SK-N-SH treated with all-trans-retinoic acid at 6 μM for 48 hours (cell line): ENCODE measurements at regions not wholly inside any gene's neighbourhood (a gene's known extent, or its start where the extent isn't known, plus 50 kb on each side); places are given as distances from the start of the nearest gene placed in this dataset.

Experiments
- ATAC-seq: fragments of 200-7000 bp; cut with Tn5 transposase; 3 replicates; pipeline ENCODE4 v1.9.1; 2020; ENCODE audit warnings: mild to moderate bottlenecking, moderate library complexity
- ARNTL ChIP-seq: fragments of 450-650 bp; formaldehyde crosslinking; IDR thresholded peaks from 2 replicates; pipeline ENCODE4 v1.5.0; 2020; ENCODE audit warnings: low read depth, mild to moderate bottlenecking, moderate library complexity, borderline replicate concordance
- BACH2 ChIP-seq: fragments of 250-450 bp; sonication (Bioruptor Pico); IDR thresholded peaks from 2 replicates; pipeline ENCODE4 v1.9.0; 2021; ENCODE audit warnings: mild to moderate bottlenecking, borderline replicate concordance
- CSDC2 ChIP-seq: fragments of 250-450 bp; sonication (Bioruptor Pico); IDR thresholded peaks from 2 replicates; pipeline ENCODE4 v1.5.0; 2020; ENCODE audit warnings: mild to moderate bottlenecking, moderate library complexity
- GLIS3 ChIP-seq: fragments of 250-450 bp; sonication (Bioruptor Pico); IDR thresholded peaks from 2 replicates; pipeline ENCODE4 v1.5.0; 2020; ENCODE audit warnings: mild to moderate bottlenecking, moderate library complexity
- ISL1 ChIP-seq: fragments of 250-450 bp; sonication (Bioruptor Pico); IDR thresholded peaks from 2 replicates; pipeline ENCODE4 v2.1.2; 2022; ENCODE audit warnings: mild to moderate bottlenecking, moderate library complexity
- PPARA ChIP-seq: fragments of 250-450 bp; sonication (Bioruptor Pico); IDR thresholded peaks from 2 replicates; pipeline ENCODE4 v1.5.0; 2020; ENCODE audit warnings: mild to moderate bottlenecking, borderline replicate concordance
- RARB ChIP-seq: fragments of 250-450 bp; sonication (Bioruptor Pico); IDR thresholded peaks from 2 replicates; pipeline ENCODE4 v1.8.0; 2021; ENCODE audit warnings: mild to moderate bottlenecking, moderate library complexity
- SNAI2 ChIP-seq: fragments of 250-450 bp; sonication (Bioruptor Pico); IDR thresholded peaks from 2 replicates; pipeline ENCODE4 v1.5.0; 2020; ENCODE audit warnings: mild to moderate bottlenecking, moderate library complexity
- TCF4 ChIP-seq: fragments of 250-450 bp; sonication (Bioruptor Pico); IDR thresholded peaks from 2 replicates; pipeline ENCODE4 v1.8.0; 2021; ENCODE audit warnings: mild to moderate bottlenecking, moderate library complexity, borderline replicate concordance
- TOX ChIP-seq: fragments of 250-450 bp; sonication (Bioruptor Pico); IDR thresholded peaks from 2 replicates; pipeline ENCODE4 v1.8.0; 2021; ENCODE audit warnings: mild to moderate bottlenecking, moderate library complexity, borderline replicate concordance
- ZC3H10 ChIP-seq: fragments of 250-450 bp; sonication (Bioruptor Pico); IDR thresholded peaks from 2 replicates; pipeline ENCODE4 v1.5.1; 2021; ENCODE audit warnings: mild to moderate bottlenecking, moderate library complexity
- ZFP3 ChIP-seq: fragments of 250-450 bp; sonication (Bioruptor Pico); IDR thresholded peaks from 2 replicates; pipeline ENCODE4 v1.5.0; 2020; ENCODE audit warnings: mild to moderate bottlenecking, moderate library complexity
- ZNF70 ChIP-seq: fragments of 450-650 bp; formaldehyde crosslinking; IDR thresholded peaks from 2 replicates; pipeline ENCODE4 v1.5.0; 2020; ENCODE audit warnings: mild to moderate bottlenecking, moderate library complexity
- ZNF8 ChIP-seq: fragments of 450-650 bp; formaldehyde crosslinking; IDR thresholded peaks from 2 replicates; pipeline ENCODE4 v1.5.0; 2020; ENCODE audit warnings: mild to moderate bottlenecking, moderate library complexity
- TF ChIP-seq, protein P1 (sequence below): fragments of 250-450 bp; sonication (Bioruptor Pico); IDR thresholded peaks from 2 replicates; pipeline ENCODE4 v1.5.0; 2020; ENCODE audit warnings: mild to moderate bottlenecking, moderate library complexity
- TF ChIP-seq, protein P2 (sequence below): fragments of 250-450 bp; sonication (Bioruptor Pico); IDR thresholded peaks from 2 replicates; pipeline ENCODE4 v1.8.0; 2021; ENCODE audit warnings: low read depth, mild to moderate bottlenecking, moderate library complexity, borderline replicate concordance
- TF ChIP-seq, protein P3 (sequence below): fragments of 250-450 bp; sonication (Bioruptor Pico); IDR thresholded peaks from 2 replicates; pipeline ENCODE4 v1.5.1; 2021; ENCODE audit warnings: mild to moderate bottlenecking, moderate library complexity
- TF ChIP-seq, protein P4 (sequence below): fragments of 250-450 bp; sonication (Bioruptor Pico); IDR thresholded peaks from 2 replicates; pipeline ENCODE4 v1.5.1; 2020; ENCODE audit warnings: low read depth, mild to moderate bottlenecking, moderate library complexity

DNA sequence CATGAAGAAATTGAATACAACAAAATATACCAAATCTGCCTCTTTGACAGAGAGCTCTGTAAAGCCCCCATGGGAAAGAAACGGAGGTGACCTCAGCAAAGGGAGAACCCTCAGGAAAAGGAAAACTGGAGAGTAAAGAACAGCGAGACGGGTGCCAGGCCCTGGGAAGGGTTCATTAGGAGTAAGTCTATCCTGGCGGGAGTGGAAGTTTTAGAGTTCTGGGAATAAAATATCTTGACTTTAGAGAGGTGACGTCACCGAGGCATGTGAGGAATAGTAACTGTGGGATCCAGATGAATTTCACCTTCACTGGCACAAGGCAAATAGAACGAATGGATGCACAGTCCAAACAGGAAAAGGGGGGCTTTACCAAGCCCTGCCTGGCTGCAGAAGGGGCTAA lies 362.8 kb upstream of the IGFBP3 start:
- ATAC-seq, result no peak
- TF ChIP-seq ZC3H10 (CRISPR knock-in tag) (no peak), GLIS3 (CRISPR knock-in tag) (no peak), ZNF8 (CRISPR knock-in tag) (no peak), ISL1 (no peak), TCF4 (CRISPR knock-in tag) (no peak), PPARA (CRISPR knock-in tag) (no peak)
- TF ChIP-seq, protein P1, sequence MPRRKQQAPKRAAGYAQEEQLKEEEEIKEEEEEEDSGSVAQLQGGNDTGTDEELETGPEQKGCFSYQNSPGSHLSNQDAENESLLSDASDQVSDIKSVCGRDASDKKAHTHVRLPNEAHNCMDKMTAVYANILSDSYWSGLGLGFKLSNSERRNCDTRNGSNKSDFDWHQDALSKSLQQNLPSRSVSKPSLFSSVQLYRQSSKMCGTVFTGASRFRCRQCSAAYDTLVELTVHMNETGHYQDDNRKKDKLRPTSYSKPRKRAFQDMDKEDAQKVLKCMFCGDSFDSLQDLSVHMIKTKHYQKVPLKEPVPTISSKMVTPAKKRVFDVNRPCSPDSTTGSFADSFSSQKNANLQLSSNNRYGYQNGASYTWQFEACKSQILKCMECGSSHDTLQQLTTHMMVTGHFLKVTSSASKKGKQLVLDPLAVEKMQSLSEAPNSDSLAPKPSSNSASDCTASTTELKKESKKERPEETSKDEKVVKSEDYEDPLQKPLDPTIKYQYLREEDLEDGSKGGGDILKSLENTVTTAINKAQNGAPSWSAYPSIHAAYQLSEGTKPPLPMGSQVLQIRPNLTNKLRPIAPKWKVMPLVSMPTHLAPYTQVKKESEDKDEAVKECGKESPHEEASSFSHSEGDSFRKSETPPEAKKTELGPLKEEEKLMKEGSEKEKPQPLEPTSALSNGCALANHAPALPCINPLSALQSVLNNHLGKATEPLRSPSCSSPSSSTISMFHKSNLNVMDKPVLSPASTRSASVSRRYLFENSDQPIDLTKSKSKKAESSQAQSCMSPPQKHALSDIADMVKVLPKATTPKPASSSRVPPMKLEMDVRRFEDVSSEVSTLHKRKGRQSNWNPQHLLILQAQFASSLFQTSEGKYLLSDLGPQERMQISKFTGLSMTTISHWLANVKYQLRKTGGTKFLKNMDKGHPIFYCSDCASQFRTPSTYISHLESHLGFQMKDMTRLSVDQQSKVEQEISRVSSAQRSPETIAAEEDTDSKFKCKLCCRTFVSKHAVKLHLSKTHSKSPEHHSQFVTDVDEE (CRISPR knock-in tag), result no peak
- TF ChIP-seq, protein P2, sequence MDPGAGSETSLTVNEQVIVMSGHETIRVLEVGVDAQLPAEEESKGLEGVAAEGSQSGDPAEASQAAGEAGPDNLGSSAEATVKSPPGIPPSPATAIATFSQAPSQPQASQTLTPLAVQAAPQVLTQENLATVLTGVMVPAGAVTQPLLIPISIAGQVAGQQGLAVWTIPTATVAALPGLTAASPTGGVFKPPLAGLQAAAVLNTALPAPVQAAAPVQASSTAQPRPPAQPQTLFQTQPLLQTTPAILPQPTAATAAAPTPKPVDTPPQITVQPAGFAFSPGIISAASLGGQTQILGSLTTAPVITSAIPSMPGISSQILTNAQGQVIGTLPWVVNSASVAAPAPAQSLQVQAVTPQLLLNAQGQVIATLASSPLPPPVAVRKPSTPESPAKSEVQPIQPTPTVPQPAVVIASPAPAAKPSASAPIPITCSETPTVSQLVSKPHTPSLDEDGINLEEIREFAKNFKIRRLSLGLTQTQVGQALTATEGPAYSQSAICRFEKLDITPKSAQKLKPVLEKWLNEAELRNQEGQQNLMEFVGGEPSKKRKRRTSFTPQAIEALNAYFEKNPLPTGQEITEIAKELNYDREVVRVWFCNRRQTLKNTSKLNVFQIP, result no peak
- TF ChIP-seq, protein P3, sequence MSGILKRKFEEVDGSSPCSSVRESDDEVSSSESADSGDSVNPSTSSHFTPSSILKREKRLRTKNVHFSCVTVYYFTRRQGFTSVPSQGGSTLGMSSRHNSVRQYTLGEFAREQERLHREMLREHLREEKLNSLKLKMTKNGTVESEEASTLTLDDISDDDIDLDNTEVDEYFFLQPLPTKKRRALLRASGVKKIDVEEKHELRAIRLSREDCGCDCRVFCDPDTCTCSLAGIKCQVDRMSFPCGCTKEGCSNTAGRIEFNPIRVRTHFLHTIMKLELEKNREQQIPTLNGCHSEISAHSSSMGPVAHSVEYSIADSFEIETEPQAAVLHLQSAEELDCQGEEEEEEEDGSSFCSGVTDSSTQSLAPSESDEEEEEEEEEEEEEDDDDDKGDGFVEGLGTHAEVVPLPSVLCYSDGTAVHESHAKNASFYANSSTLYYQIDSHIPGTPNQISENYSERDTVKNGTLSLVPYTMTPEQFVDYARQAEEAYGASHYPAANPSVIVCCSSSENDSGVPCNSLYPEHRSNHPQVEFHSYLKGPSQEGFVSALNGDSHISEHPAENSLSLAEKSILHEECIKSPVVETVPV, result no peak

DNA sequence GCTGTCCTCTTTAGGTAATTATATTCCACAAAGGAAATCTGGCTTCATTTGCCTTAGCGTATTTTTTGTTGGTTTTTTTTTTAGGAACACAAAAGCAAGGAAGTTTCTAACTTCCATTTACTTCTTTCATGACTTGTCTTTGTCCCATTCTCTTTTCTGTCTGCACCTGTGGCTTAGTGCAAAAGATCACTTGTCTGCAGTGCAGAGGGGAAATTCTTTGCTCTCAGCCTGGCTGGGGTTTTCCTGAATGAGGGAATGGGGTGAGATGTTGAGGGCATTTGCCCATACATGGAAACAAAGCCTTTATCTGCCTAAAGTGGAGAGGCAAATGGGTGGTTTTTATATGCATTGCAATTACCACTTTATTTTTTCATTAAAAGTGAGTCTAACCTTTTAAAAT lies 361.1 kb upstream of the IGFBP3 start:
- ATAC-seq, result no peak
- TF ChIP-seq ZNF8 (CRISPR knock-in tag), result no peak
- TF ChIP-seq, all 23 proteins: peak for 0

DNA sequence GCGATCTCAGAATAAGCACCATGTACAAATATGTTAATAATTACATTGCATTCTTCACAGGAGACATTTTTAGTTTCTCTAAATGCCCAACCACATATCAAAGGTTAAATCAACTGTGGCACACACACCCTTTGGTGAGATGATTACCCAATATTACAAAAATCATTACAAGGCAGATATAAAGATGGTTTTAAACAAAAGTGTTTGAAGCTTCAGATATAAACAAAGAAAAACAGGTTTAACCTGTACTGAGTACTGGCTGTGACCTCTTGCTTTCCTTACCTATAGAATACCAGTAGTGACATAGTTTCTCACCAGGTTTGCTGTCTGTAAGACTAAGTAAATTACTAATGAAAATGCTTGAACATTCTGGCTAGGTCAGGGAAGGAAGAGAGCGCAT lies 360.0 kb upstream of the IGFBP3 start:
- ATAC-seq, result no peak
- TF ChIP-seq BACH2 (CRISPR knock-in tag) (no peak), SNAI2 (no peak), TOX (CRISPR knock-in tag) (no peak), GLIS3 (CRISPR knock-in tag) (no peak), ZNF70 (CRISPR knock-in tag) (no peak), ZNF8 (CRISPR knock-in tag) (no peak), RARB (CRISPR knock-in tag) (no peak), ARNTL (no peak), TCF4 (CRISPR knock-in tag) (no peak), CSDC2 (CRISPR knock-in tag) (no peak), PPARA (CRISPR knock-in tag) (no peak), ZFP3 (CRISPR knock-in tag) (no peak), ZC3H10 (CRISPR knock-in tag) (no peak)
- TF ChIP-seq, protein P2, result no peak
- TF ChIP-seq, protein P3, result no peak
- TF ChIP-seq, protein P1 (CRISPR knock-in tag), result no peak
- TF ChIP-seq, protein P4, sequence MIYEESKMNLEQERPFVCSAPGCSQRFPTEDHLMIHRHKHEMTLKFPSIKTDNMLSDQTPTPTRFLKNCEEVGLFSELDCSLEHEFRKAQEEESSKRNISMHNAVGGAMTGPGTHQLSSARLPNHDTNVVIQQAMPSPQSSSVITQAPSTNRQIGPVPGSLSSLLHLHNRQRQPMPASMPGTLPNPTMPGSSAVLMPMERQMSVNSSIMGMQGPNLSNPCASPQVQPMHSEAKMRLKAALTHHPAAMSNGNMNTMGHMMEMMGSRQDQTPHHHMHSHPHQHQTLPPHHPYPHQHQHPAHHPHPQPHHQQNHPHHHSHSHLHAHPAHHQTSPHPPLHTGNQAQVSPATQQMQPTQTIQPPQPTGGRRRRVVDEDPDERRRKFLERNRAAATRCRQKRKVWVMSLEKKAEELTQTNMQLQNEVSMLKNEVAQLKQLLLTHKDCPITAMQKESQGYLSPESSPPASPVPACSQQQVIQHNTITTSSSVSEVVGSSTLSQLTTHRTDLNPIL (CRISPR knock-in tag), result no peak
